Upper lobe of left lung (tissue), 4 donors: ENCODE measurements at regions not wholly inside any gene's neighbourhood (a gene's known extent, or its start where the extent isn't known, plus 50 kb on each side); places are given as distances from the start of the nearest gene placed in this dataset.

Experiments
- CTCF ChIP-seq, 6 experiments: fragments of 450-650 bp in 4 of 6; fragments of 200-600 bp in 2 of 6; sonication (generic) in 2 of 6; IDR thresholded peaks; one replicate each; pipeline ENCODE4 v1.5.1; 2016 to 2019; ENCODE audit warnings: antibody characterized with exemption in 6 of 6
- EP300 ChIP-seq, 4 donors: sonication (generic); formaldehyde crosslinking; IDR thresholded peaks; one replicate each; pipeline ENCODE4 v1.5.1; 2017; ENCODE audit warnings: antibody characterized with exemption in 4 of 4, control low read depth in 2 of 4
- POLR2A ChIP-seq, 4 donors: fragments of 450-650 bp; IDR thresholded peaks; one replicate each; pipeline ENCODE4 v1.5.1; 2016 to 2017; ENCODE audit warnings: antibody characterized with exemption in 4 of 4, mild to moderate bottlenecking in 2 of 4
- POLR2AphosphoS5 ChIP-seq, 2 donors: sonication (generic); formaldehyde crosslinking; IDR thresholded peaks; one replicate each; pipeline ENCODE4 v1.5.1; 2017; ENCODE audit warnings: antibody characterized with exemption in 2 of 2

DNA sequence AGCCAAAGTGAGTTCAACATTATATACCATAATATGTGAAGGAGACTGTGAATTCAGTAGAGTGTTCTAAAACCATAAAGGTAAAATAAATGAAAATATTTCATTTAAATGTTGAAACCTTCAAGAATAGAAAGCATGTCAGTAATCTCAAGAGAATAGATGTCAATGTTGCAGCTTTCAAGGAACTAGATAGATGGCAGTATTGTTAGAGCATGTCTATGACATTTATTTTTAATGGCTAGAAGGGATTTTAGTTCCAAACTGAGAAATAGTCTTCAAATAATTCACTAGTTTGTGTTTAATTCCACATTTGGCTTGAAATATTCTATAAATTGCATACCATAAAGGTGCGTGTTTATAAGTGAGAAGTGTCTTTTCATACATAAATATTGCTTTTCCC is 326.5 kb downstream of the FLRT2 start:
- TF ChIP-seq POLR2A (IDR thresholded peaks at IDR 0.05) (no peak), CTCF (IDR thresholded peaks at IDR 0.05) (no peak), POLR2AphosphoS5 (IDR thresholded peaks at IDR 0.05) (no peak), EP300 (IDR thresholded peaks at IDR 0.05) (no peak)
